Inflammatory macrophage (primary cell): ENCODE measurements at regions not wholly inside any gene's neighbourhood (a gene's known extent, or its start where the extent isn't known, plus 50 kb on each side); places are given as distances from the start of the nearest gene placed in this dataset.

ENCODE experiments used
- DNase-seq, 2 donors: peaks; one replicate each; pipeline ENCODE4 v3.0.0-alpha.2; 2020 to 2022

- DNase-seq: no peak
Measured at GRCh38 chr7:13042605-13043236, 355.3 kb downstream of the ARL4A start.

GRCh38 chr7:13044309-13044708 lies 356.9 kb downstream of the ARL4A start:
- DNase-seq: no peak

- no peak for DNase-seq
Measured at GRCh38 chr7:13047061-13047460, 359.6 kb downstream of the ARL4A start.

GRCh38 chr7:13049946-13050345 lies 362.5 kb downstream of the ARL4A start:
- no peak for DNase-seq

- no peak for DNase-seq
Measured at GRCh38 chr7:13050703-13051102, 363.3 kb downstream of the ARL4A start.

GRCh38 chr7:13055732-13056368 lies 368.4 kb downstream of the ARL4A start:
- DNase-seq: peak; percentile 42 to 48

GRCh38 chr7:13057462-13058200 lies 370.2 kb downstream of the ARL4A start:
- peak; percentile 10 to 40 for DNase-seq

- DNase-seq: no peak
Measured at GRCh38 chr7:13060173-13060572, 372.7 kb downstream of the ARL4A start.

GRCh38 chr7:13061115-13061514 lies 373.7 kb downstream of the ARL4A start:
- no peak for DNase-seq

GRCh38 chr7:13062631-13063030 lies 375.2 kb downstream of the ARL4A start:
- DNase-seq: no peak

GRCh38 chr7:13067036-13067435 lies 379.6 kb downstream of the ARL4A start:
- no peak for DNase-seq

- DNase-seq: no peak
Measured at GRCh38 chr7:13068032-13068431, 380.6 kb downstream of the ARL4A start.

- DNase-seq: no peak
Measured at GRCh38 chr7:13069841-13070240, 382.4 kb downstream of the ARL4A start.

GRCh38 chr7:13072014-13072413 lies 384.6 kb downstream of the ARL4A start:
- no peak for DNase-seq

GRCh38 chr7:13077466-13077865 lies 390.0 kb downstream of the ARL4A start:
- DNase-seq: no peak

- no peak for DNase-seq
Measured at GRCh38 chr7:13078105-13078504, 390.7 kb downstream of the ARL4A start.

GRCh38 chr7:13090959-13091358 lies 403.5 kb downstream of the ARL4A start:
- DNase-seq: no peak

- DNase-seq: no peak
Measured at GRCh38 chr7:13091974-13092707, 404.7 kb downstream of the ARL4A start.

GRCh38 chr7:13092708-13093005 lies 405.2 kb downstream of the ARL4A start:
- no peak for DNase-seq

GRCh38 chr7:13093160-13093559 lies 405.7 kb downstream of the ARL4A start:
- no peak for DNase-seq

- DNase-seq: no peak
Measured at GRCh38 chr7:13097499-13097898, 410.1 kb downstream of the ARL4A start.

- DNase-seq: no peak
Measured at GRCh38 chr7:13098161-13098560, 410.7 kb downstream of the ARL4A start.

- no peak for DNase-seq
Measured at GRCh38 chr7:13099154-13099795, 411.8 kb downstream of the ARL4A start.
